Neuronal stem cell (in vitro differentiated cells): ENCODE measurements at regions not wholly inside any gene's neighbourhood (a gene's known extent, or its start where the extent isn't known, plus 50 kb on each side); places are given as distances from the start of the nearest gene placed in this dataset.
A peak's percentile ranks its signal among the peaks of the same experiment; 100 is the strongest.

Experiments used
- DNase-seq: peaks from one replicate; pipeline ENCODE4 v3.0.0-alpha.2; 2013; ENCODE audit warnings: low spot score
- H2AFZ ChIP-seq: one replicate; pipeline ENCODE4 v1.6.1; 2013; ENCODE audit warnings: mild to moderate bottlenecking, low read length, inconsistent platforms
- H2AK5ac ChIP-seq: 2 replicates; pipeline ENCODE4 v1.6.1; 2013; ENCODE audit warnings: low read depth, mild to moderate bottlenecking, inconsistent platforms, low read length, moderate library complexity, mixed read lengths
- H2BK120ac ChIP-seq: 2 replicates; pipeline ENCODE4 v1.6.1; 2013; ENCODE audit warnings: low read depth, mild to moderate bottlenecking, inconsistent platforms, low read length, moderate library complexity, mixed read lengths
- H2BK12ac ChIP-seq: one replicate; pipeline ENCODE4 v1.6.1; 2013; ENCODE audit warnings: low read length, inconsistent platforms
- H2BK15ac ChIP-seq: 2 replicates; pipeline ENCODE4 v1.6.1; 2013; ENCODE audit warnings: mild to moderate bottlenecking, low read length, inconsistent platforms, mixed read lengths
- H2BK5ac ChIP-seq: one replicate; pipeline ENCODE4 v1.6.1; 2013; ENCODE audit warnings: inconsistent platforms, mild to moderate bottlenecking, low read length, moderate library complexity
- H3K14ac ChIP-seq: one replicate; pipeline ENCODE4 v1.6.1; 2013; ENCODE audit warnings: low read length, inconsistent platforms
- H3K18ac ChIP-seq: 2 replicates; pipeline ENCODE4 v1.6.1; 2013; ENCODE audit warnings: low read length, inconsistent platforms
- H3K23ac ChIP-seq: 2 replicates; pipeline ENCODE4 v1.6.1; 2013; ENCODE audit warnings: low read depth, mild to moderate bottlenecking, mixed read lengths, low read length, inconsistent platforms; ENCODE audit not compliant: poor library complexity
- H3K27ac ChIP-seq: replicated peaks from 3 replicates; pipeline ENCODE4 v1.5.1; 2013; ENCODE audit warnings: low read length, inconsistent platforms
- H3K27me3 ChIP-seq, 3 experiments: 2 replicates each; pipeline ENCODE4 v1.6.1; 2013; ENCODE audit warnings: low read length in 3 of 3, mild to moderate bottlenecking in 2 of 3, inconsistent platforms in 1 of 3, low read depth in 1 of 3, mixed read lengths in 1 of 3, moderate library complexity in 1 of 3; ENCODE audit not compliant: control insufficient read depth in 3 of 3, insufficient read depth in 3 of 3
- H3K36me3 ChIP-seq, 2 donors: replicated peaks in 1 of 2; 2 replicates each; pipeline ENCODE4 v1.6.1; 2013; ENCODE audit warnings: low read length in 2 of 2; ENCODE audit not compliant: control insufficient read depth in 2 of 2, insufficient read depth in 2 of 2
- H3K4ac ChIP-seq: 2 replicates; pipeline ENCODE4 v1.6.1; 2013; ENCODE audit warnings: inconsistent platforms, mild to moderate bottlenecking, low read length, moderate library complexity
- H3K4me1 ChIP-seq, 2 donors: 1 replicate in 1 of 2; 2 replicates in 1 of 2; pipeline ENCODE4 v1.6.1; 2013; ENCODE audit warnings: low read length in 2 of 2, low read depth in 1 of 2; ENCODE audit not compliant: control insufficient read depth in 2 of 2, insufficient read depth in 1 of 2
- H3K4me2 ChIP-seq: one replicate; pipeline ENCODE4 v1.6.1; 2013; ENCODE audit warnings: mild to moderate bottlenecking, low read length, inconsistent platforms; ENCODE audit not compliant: insufficient read depth, poor library complexity, severe bottlenecking
- H3K4me3 ChIP-seq, 2 donors: 2 replicates each; pipeline ENCODE4 v1.5.1; 2013; ENCODE audit warnings: low read length in 2 of 2, mild to moderate bottlenecking in 2 of 2, inconsistent platforms in 1 of 2, moderate library complexity in 1 of 2
- H3K79me1 ChIP-seq: one replicate; pipeline ENCODE4 v1.6.1; 2013; ENCODE audit warnings: low read depth, mild to moderate bottlenecking, inconsistent platforms, low read length, moderate library complexity
- H3K9ac ChIP-seq: one replicate; pipeline ENCODE4 v1.6.1; 2013; ENCODE audit warnings: mild to moderate bottlenecking, low read depth, low read length, inconsistent platforms; ENCODE audit not compliant: poor library complexity
- H3K9me3 ChIP-seq, 2 donors: replicated peaks in 1 of 2; 2 replicates each; pipeline versions ENCODE3 to v1.6.1; 2013; ENCODE audit warnings: low read length in 2 of 2, mild to moderate bottlenecking in 2 of 2, inconsistent platforms in 1 of 2, low read depth in 1 of 2, mixed read lengths in 1 of 2, moderate library complexity in 1 of 2; ENCODE audit not compliant: control insufficient read depth in 2 of 2, insufficient read depth in 1 of 2
- H4K8ac ChIP-seq: one replicate; pipeline ENCODE4 v1.6.1; 2013; ENCODE audit warnings: low read depth, mild to moderate bottlenecking, inconsistent platforms, low read length, moderate library complexity
- H4K91ac ChIP-seq: one replicate; pipeline ENCODE4 v1.6.1; 2013; ENCODE audit warnings: low read length, low read depth, mild to moderate bottlenecking, inconsistent platforms; ENCODE audit not compliant: poor library complexity
- WGBS, 2 donors: extraction: QIAGEN DNeasy Blood & Tissue Kit; methylation state at CpG; one replicate each; pipeline ENCODE4 v1.1.7; 2013; ENCODE audit warnings: missing lambda C conversion rate in 2 of 2, mixed read lengths in 1 of 2; ENCODE audit not compliant: insufficient read length in 2 of 2, insufficient replicate concordance in 1 of 2; ENCODE audit errors: extremely low coverage in 2 of 2; 5-methylcytosine and 5-hydroxymethylcytosine counted together

DNA sequence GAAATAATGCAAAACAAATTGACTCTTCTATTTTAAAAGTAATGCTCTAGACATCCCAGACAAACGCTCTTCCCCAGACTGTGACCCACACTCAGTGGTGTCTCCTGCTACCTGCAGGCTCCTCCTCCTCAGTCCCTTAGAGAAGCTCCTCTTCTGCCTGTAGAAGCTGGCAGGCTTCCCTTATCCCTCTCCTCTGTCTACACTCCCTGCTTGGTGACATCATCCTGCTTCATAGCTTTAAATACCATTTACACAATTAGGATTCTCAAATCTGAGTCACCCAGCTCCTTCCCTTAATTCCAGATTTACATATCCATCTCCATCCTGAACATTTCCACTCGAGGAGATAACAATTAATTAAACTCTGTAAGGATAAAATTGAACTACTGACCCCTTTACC lies 167.9 kb downstream of the FBXO15 start:
- no peak overlapping the region for H4K91ac ChIP-seq
- H3K27ac ChIP-seq: no peak overlapping the region
- no CpG with 5 or more reads among the region's 2 CpGs for WGBS, 2 donors

GRCh38 chr18:73976433-73976832 lies 171.2 kb downstream of the FBXO15 start:
- no peaks in the 10 kb centered on the region for H3K27me3 ChIP-seq
- no peak overlapping the region for H2BK12ac ChIP-seq
- no peak overlapping the region for H3K4ac ChIP-seq
- H2AFZ ChIP-seq: no peak overlapping the region
- H3K79me1 ChIP-seq: no peaks in the 10 kb centered on the region
- no peak overlapping the region for H4K8ac ChIP-seq
- no peaks in the 10 kb centered on the region for H3K9me3 ChIP-seq
- H3K23ac ChIP-seq: no peak overlapping the region
- no peak overlapping the region for H3K14ac ChIP-seq
- H3K27ac ChIP-seq: no peak overlapping the region
- no peak overlapping the region for H3K18ac ChIP-seq
- H3K4me2 ChIP-seq: no peak overlapping the region
- no CpG with 5 or more reads among the region's 3 CpGs for WGBS, 2 donors
- H2BK120ac ChIP-seq: no peak overlapping the region
- DNase-seq: no peak
- peaks cover 0 to 2% of the 10 kb centered on the region in 2 donors for H3K4me1 ChIP-seq
- no peaks in the 10 kb centered on the region for H3K36me3 ChIP-seq
- H3K9ac ChIP-seq: no peak overlapping the region
- H2AK5ac ChIP-seq: no peak overlapping the region
- no peak overlapping the region for H2BK5ac ChIP-seq
- no peak overlapping the region for H2BK15ac ChIP-seq
- no peak overlapping the region for H4K91ac ChIP-seq
- no peak overlapping the region for H3K4me3 ChIP-seq

More for the DNA sequence above, 167.9 kb downstream of the FBXO15 start:
- no peaks in the 10 kb centered on the region for H3K36me3 ChIP-seq
- no peak overlapping the region for H3K18ac ChIP-seq
- H3K4me3 ChIP-seq: no peak overlapping the region
- no peak overlapping the region for H2AFZ ChIP-seq
- H2BK15ac ChIP-seq: no peak overlapping the region
- no peak overlapping the region for H3K14ac ChIP-seq
- no peaks in the 10 kb centered on the region for H3K79me1 ChIP-seq
- no peak overlapping the region for H3K4me2 ChIP-seq
- H3K9me3 ChIP-seq: no peaks in the 10 kb centered on the region
- H3K4me1 ChIP-seq: peaks cover 0 to 2% of the 10 kb centered on the region in 2 donors
- H3K23ac ChIP-seq: no peak overlapping the region
- H2BK5ac ChIP-seq: no peak overlapping the region
- no peaks in the 10 kb centered on the region for H3K27me3 ChIP-seq
- no peak overlapping the region for H2BK12ac ChIP-seq
- no peak overlapping the region for H3K4ac ChIP-seq
- H2AK5ac ChIP-seq: no peak overlapping the region
- DNase-seq: no peak
- H2BK120ac ChIP-seq: no peak overlapping the region
- no peak overlapping the region for H4K8ac ChIP-seq
- no peak overlapping the region for H3K9ac ChIP-seq

DNA sequence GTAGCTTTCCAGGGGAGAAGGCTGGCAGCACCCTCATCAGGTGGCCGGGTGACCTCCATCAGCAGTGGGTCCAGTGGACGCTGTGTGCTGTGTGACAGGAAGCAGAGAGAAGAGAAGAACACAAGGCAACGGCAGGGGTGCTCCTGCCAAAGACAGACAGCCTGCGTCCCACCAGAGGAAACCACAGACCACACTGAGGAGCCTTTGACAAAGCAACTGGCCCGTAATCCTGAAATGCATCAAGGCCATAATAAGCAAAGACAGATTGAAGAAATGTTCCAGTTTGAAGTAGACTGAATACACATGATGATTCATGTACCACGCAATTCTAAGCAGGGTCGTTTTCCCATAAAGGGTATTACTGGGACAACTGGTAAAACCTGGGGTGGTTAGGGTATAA lies 172.4 kb downstream of the FBXO15 start:
- Histone ChIP-seq H2BK12ac (no peak overlapping the region), H3K27ac (no peak overlapping the region), H3K14ac (peak overlapping the region; percentile 86), H3K9me3 (no peaks in the 10 kb centered on the region), H3K36me3 (no peaks in the 10 kb centered on the region), H3K23ac (no peak overlapping the region), H3K9ac (no peak overlapping the region), H3K4me2 (no peak overlapping the region), H4K91ac (no peak overlapping the region), H3K79me1 (no peaks in the 10 kb centered on the region), H2BK5ac (no peak overlapping the region), H3K4me3 (no peak overlapping the region), H2BK15ac (no peak overlapping the region), H2BK120ac (no peak overlapping the region), H3K4me1 (peaks cover 0 to 2% of the 10 kb centered on the region in 2 donors), H2AFZ (no peak overlapping the region), H3K27me3 (no peaks in the 10 kb centered on the region), H3K4ac (no peak overlapping the region), H4K8ac (no peak overlapping the region), H3K18ac (peak overlapping the region; percentile 61), H2AK5ac (no peak overlapping the region)
- no CpG with 5 or more reads among the region's 7 CpGs for WGBS, 2 donors
- DNase-seq: no peak

DNA sequence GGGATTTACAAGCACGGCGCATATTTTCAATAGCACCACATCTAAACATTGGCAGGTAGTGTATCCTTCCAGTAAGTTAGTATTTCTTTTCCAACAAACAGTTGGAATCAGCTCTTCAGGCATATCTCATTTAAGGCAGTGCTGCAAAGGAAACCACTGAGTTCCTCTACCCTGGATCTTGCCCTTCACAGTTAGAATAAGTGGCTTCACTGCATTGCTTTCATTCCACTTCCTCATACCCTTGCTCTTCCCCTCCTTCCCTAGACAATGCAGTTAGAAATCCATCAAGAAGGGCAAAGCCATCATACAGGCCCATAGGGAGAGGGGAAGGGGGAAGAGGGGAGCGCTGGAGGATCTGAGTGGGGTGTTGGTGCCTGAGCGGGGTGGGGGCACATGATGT lies 173.7 kb downstream of the FBXO15 start:
- no peak overlapping the region for H3K18ac ChIP-seq
- no peak overlapping the region for H3K9ac ChIP-seq
- no peak overlapping the region for H3K4me3 ChIP-seq
- H3K4ac ChIP-seq: no peak overlapping the region
- H3K27ac ChIP-seq: no peak overlapping the region
- H3K23ac ChIP-seq: no peak overlapping the region
- H2BK12ac ChIP-seq: no peak overlapping the region
- H3K9me3 ChIP-seq: no peaks in the 10 kb centered on the region
- no peak overlapping the region for H2AFZ ChIP-seq
- H3K27me3 ChIP-seq: no peaks in the 10 kb centered on the region
- H3K14ac ChIP-seq: no peak overlapping the region
- no peak overlapping the region for H2BK15ac ChIP-seq
- DNase-seq: no peak
- H3K4me1 ChIP-seq: peaks cover 0 to 2% of the 10 kb centered on the region in 2 donors
- H3K79me1 ChIP-seq: no peaks in the 10 kb centered on the region
- H2BK5ac ChIP-seq: no peak overlapping the region
- no peak overlapping the region for H4K8ac ChIP-seq
- WGBS, 2 donors: no CpG with 5 or more reads among the region's 4 CpGs
- H3K36me3 ChIP-seq: no peaks in the 10 kb centered on the region
- no peak overlapping the region for H2BK120ac ChIP-seq
- H4K91ac ChIP-seq: no peak overlapping the region
- H2AK5ac ChIP-seq: no peak overlapping the region
- H3K4me2 ChIP-seq: no peak overlapping the region
